Kidney (tissue), 13 donors: ENCODE measurements at regions not wholly inside any gene's neighbourhood (a gene's known extent, or its start where the extent isn't known, plus 50 kb on each side); places are given as distances from the start of the nearest gene placed in this dataset.
A peak's percentile ranks its signal among the peaks of the same experiment; 100 is the strongest.

Experiments
- DNase-seq, 5 donors: peaks; one replicate each; pipeline ENCODE4 v3.0.0-alpha.2; 2013 to 2020
- FAIRE-seq: peaks from 2 replicates; lab custom pipeline; 2012; peaks lifted over from hg19 to GRCh38; lab: Jason Lieb, UNC
- H3K27ac ChIP-seq, 2 donors: one replicate each; pipeline ENCODE4 v1.7.0; 2013; ENCODE audit warnings: low read depth in 2 of 2, low read length in 2 of 2, inconsistent platforms in 1 of 2
- H3K27me3 ChIP-seq: one replicate; pipeline ENCODE4 v1.7.1; 2013; ENCODE audit warnings: low read length, inconsistent platforms; ENCODE audit not compliant: control insufficient read depth, insufficient read depth
- H3K36me3 ChIP-seq, 3 donors: one replicate each; pipeline versions ENCODE4 v1.7.0 to v1.7.1; 2013; ENCODE audit warnings: low read length in 3 of 3, control low read depth in 1 of 3, inconsistent platforms in 1 of 3; ENCODE audit not compliant: insufficient read depth in 3 of 3, control insufficient read depth in 2 of 3
- H3K4me1 ChIP-seq, 3 donors: one replicate each; pipeline versions ENCODE4 v1.7.0 to v1.7.1; 2013; ENCODE audit warnings: low read length in 3 of 3, inconsistent platforms in 1 of 3, low read depth in 1 of 3; ENCODE audit not compliant: control insufficient read depth in 2 of 3, insufficient read depth in 2 of 3
- H3K4me3 ChIP-seq, 3 donors: one replicate each; pipeline versions ENCODE4 v1.7.0 to v1.8.1; 2013; ENCODE audit warnings: low read length in 3 of 3, control low read depth in 1 of 3, inconsistent platforms in 1 of 3
- H3K9ac ChIP-seq, 3 donors: one replicate each; pipeline versions ENCODE4 v1.7.0 to v1.7.1; 2013; ENCODE audit warnings: low read length in 3 of 3, control low read depth in 1 of 3, inconsistent platforms in 1 of 3
- H3K9me3 ChIP-seq, 3 donors: one replicate each; pipeline versions ENCODE4 v1.7.0 to v1.7.1; 2013; ENCODE audit warnings: low read length in 3 of 3, control low read depth in 1 of 3, inconsistent platforms in 1 of 3; ENCODE audit not compliant: control insufficient read depth in 2 of 3, insufficient read depth in 1 of 3
- CTCF ChIP-seq: IDR thresholded peaks from 3 replicates; pipeline ENCODE4 v1.5.1; 2012; ENCODE audit warnings: mild to moderate bottlenecking, moderate library complexity, borderline replicate concordance; ENCODE audit not compliant: insufficient read depth; ENCODE audit errors: extremely low read depth
- intact Hi-C: fragments of 100-400 bp; cut with DNase I; formaldehyde crosslinking; loops from one replicate; pipeline ENCODE4 v1.11.1; 2022
- donor health status: control.
- donor health status: control.
- donor health status: control.
- donor health status: control.
- donor health status: control.
- donor health status: DM: yes; HTN: yes; CAD: no.
- donor health status: Normal renal cell carcinoma (clear cell type).

- TF ChIP-seq CTCF: no peak
- H3K9me3 ChIP-seq: no peaks in the 10 kb centered on the region
- no peak overlapping the region for H3K4me3 ChIP-seq
- no peaks in the 10 kb centered on the region for H3K4me1 ChIP-seq
- intact Hi-C loops: no loop called here
- FAIRE-seq (no peak), DNase-seq (no peak)
- no peaks in the 10 kb centered on the region for H3K27me3 ChIP-seq
- no peak overlapping the region for H3K27ac ChIP-seq
- no peaks in the 10 kb centered on the region for H3K36me3 ChIP-seq
- no peak overlapping the region for H3K9ac ChIP-seq
These were observed 69.0 kb upstream of the TMEM200A start for GRCh38 chr6:130296854-130297253.

GRCh38 chr6:130293800-130294199 lies 71.0 kb upstream of the SAMD3 start:
- Histone ChIP-seq H3K27ac (no peak overlapping the region), H3K9me3 (no peaks in the 10 kb centered on the region), H3K4me1 (no peaks in the 10 kb centered on the region), H3K4me3 (no peak overlapping the region), H3K36me3 (no peaks in the 10 kb centered on the region), H3K9ac (no peak overlapping the region), H3K27me3 (no peaks in the 10 kb centered on the region)
- FAIRE-seq (no peak), DNase-seq (peak in 3 of 5 donors; percentile 12 to 40 (median 27))
- intact Hi-C loops: no loop called here
- peak; percentile 41 for TF ChIP-seq CTCF

GRCh38 chr6:130288065-130288464 lies 65.3 kb upstream of the SAMD3 start:
- Histone ChIP-seq H3K9me3 (no peaks in the 10 kb centered on the region), H3K4me3 (no peak overlapping the region), H3K27me3 (no peaks in the 10 kb centered on the region), H3K36me3 (no peaks in the 10 kb centered on the region), H3K9ac (no peak overlapping the region), H3K27ac (no peak overlapping the region), H3K4me1 (no peaks in the 10 kb centered on the region)
- no peak for TF ChIP-seq CTCF
- FAIRE-seq (no peak), DNase-seq (no peak)
- intact Hi-C loops: no loop called here
